ENCODE measurements at regions not wholly inside any gene's neighbourhood (a gene's known extent, or its start where the extent isn't known, plus 50 kb on each side); places are given as distances from the start of the nearest gene placed in this dataset.
A peak's percentile ranks its signal among the peaks of the same experiment; 100 is the strongest.

- Histone ChIP-seq H3K4me3 (no peak overlapping the region), H3K27me3 (no peaks in the 10 kb centered on the region), H3K9me3 (no peaks in the 10 kb centered on the region), H3K36me3 (no peaks in the 10 kb centered on the region), H3K4me1 (peaks cover 0 to 30% (median 6%) of the 10 kb centered on the region in 9 donors), H3K27ac (no peak overlapping the region)
- no peak for DNase-seq
- no peak for ATAC-seq
- 79 to 84% methylated on average over 1 of the region's 1 CpG for WGBS, 2 donors
- no peak for TF ChIP-seq CTCF (IDR thresholded peaks at IDR 0.05)
- intact Hi-C loops (cut with DNase I), result loop anchor here in 1 of 10 donors (10.0 kb wide), 1 partner anchor 181 kb away; the partner anchor contains the start of gene CDH11
Observed at GRCh38 chr16:65306300-65306699, 184.4 kb upstream of the CDH11 start.

GRCh38 chr16:65305266-65305959, 183.6 kb upstream of the CDH11 start:
- ATAC-seq, result peak in 3 of 8 donors; percentile 11 to 36 (median 17)
- Histone ChIP-seq H3K27ac (no peak overlapping the region), H3K9me3 (no peaks in the 10 kb centered on the region), H3K27me3 (no peaks in the 10 kb centered on the region), H3K4me1 (peaks cover 0 to 28% (median 0%) of the 10 kb centered on the region in 9 donors), H3K36me3 (no peaks in the 10 kb centered on the region), H3K4me3 (no peak overlapping the region)
- TF ChIP-seq CTCF (IDR thresholded peaks at IDR 0.05), result no peak
- no peak for DNase-seq
- WGBS, 2 donors, result 43 to 49% methylated on average over 5 of the region's 5 CpGs
- intact Hi-C loops (cut with DNase I), result loop anchor here in 1 of 10 donors (10.0 kb wide), 1 partner anchor 181 kb away; the partner anchor contains the start of gene CDH11

GRCh38 chr16:65301029-65301428, 179.2 kb upstream of the CDH11 start:
- Histone ChIP-seq H3K27ac (no peak overlapping the region), H3K27me3 (no peaks in the 10 kb centered on the region), H3K4me1 (peaks cover 0 to 23% (median 5%) of the 10 kb centered on the region in 9 donors), H3K9me3 (no peaks in the 10 kb centered on the region), H3K36me3 (no peaks in the 10 kb centered on the region), H3K4me3 (no peak overlapping the region)
- no peak for TF ChIP-seq CTCF (IDR thresholded peaks at IDR 0.05)
- intact Hi-C loops (cut with DNase I), result loop anchor here in 1 of 10 donors (10.0 kb wide), 1 partner anchor 176 kb away; the partner anchor contains the start of gene CDH11
- WGBS, 2 donors, result 90 to 96% methylated on average over 1 of the region's 1 CpG
- DNase-seq (no peak), ATAC-seq (no peak)

- TF ChIP-seq CTCF (IDR thresholded peaks at IDR 0.05), result no peak
- no peaks in the 10 kb centered on the region for H3K36me3 ChIP-seq
- no peak overlapping the region for H3K27ac ChIP-seq
- no peaks in the 10 kb centered on the region for H3K9me3 ChIP-seq
- H3K4me1 ChIP-seq, result peaks cover 0 to 12% (median 0%) of the 10 kb centered on the region in 9 donors
- H3K27me3 ChIP-seq, result no peaks in the 10 kb centered on the region
- DNase-seq (no peak), ATAC-seq (peak in 1 of 8 donors; percentile 30)
- intact Hi-C loops (cut with DNase I), result no loop called here
- H3K4me3 ChIP-seq, result no peak overlapping the region
Observed at GRCh38 chr16:65297453-65297852, 175.6 kb upstream of the CDH11 start.
